ENCODE measurements at regions not wholly inside any gene's neighbourhood (a gene's known extent, or its start where the extent isn't known, plus 50 kb on each side); places are given as distances from the start of the nearest gene placed in this dataset.
"Not testable (repeated sequence)": the region's sequence is repeated elsewhere in the genome, so short reads cannot be mapped to it uniquely, and the experiment has no call there.

GRCh38 chr1:79302380-79302930 lies 295.9 kb upstream of the ADGRL4 start:
- DNase-seq, result no peak

GRCh38 chr1:79295967-79296366 lies 289.4 kb upstream of the ADGRL4 start:
- DNase-seq, result no peak

- no peak for DNase-seq
Observed at GRCh38 chr1:79293611-79294010, 287.1 kb upstream of the ADGRL4 start.

GRCh38 chr1:79290927-79291474 lies 284.5 kb upstream of the ADGRL4 start:
- DNase-seq, result no peak

DNA sequence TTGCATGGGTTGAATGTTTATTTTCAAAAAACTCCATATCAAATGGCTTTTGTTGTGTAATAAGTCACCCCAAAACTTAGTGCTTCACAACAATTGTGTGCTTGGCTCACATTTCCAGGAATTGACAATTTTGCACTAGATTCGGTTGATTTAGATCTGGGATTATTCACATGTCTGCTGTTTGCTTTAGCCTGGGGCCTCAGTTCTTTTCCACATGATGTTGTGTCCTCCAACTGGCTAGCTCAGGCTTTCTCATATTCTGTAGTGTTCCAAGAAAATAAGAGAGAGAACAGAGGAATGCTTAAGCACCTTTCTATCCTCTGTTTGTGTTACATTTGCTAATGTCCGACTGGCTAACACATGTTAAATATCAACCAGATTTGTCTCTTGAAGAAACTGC lies 281.5 kb upstream of the ADGRL4 start:
- no peak for DNase-seq

DNA sequence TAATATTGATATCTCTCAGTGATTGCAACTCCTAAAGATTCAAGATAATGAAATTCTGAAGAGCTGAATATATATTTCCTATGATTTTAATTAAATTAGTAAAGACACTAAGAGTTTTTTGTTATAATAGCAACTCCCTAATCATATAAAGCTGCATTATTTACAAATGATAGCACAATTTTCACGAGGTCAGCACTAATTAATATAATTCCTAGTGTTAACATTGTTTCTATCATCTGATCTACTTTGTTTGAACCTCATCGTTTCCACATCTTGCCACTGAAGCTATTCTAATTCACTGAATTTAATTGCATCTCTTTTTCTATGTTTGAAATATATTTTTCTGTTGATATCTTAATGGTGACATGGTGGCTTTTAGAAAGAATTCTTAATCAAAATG lies 279.1 kb upstream of the ADGRL4 start:
- DNase-seq, result no peak

- DNase-seq, result no peak
Observed at GRCh38 chr1:79283451-79283850, 276.9 kb upstream of the ADGRL4 start.

GRCh38 chr1:79281442-79281841 lies 274.9 kb upstream of the ADGRL4 start:
- DNase-seq, result no peak

GRCh38 chr1:79271759-79272158 lies 265.2 kb upstream of the ADGRL4 start:
- no peak for DNase-seq

- no peak for DNase-seq
Observed at GRCh38 chr1:79264975-79265818, 258.7 kb upstream of the ADGRL4 start.

GRCh38 chr1:79264285-79264684 lies 257.8 kb upstream of the ADGRL4 start:
- DNase-seq, result no peak

DNA sequence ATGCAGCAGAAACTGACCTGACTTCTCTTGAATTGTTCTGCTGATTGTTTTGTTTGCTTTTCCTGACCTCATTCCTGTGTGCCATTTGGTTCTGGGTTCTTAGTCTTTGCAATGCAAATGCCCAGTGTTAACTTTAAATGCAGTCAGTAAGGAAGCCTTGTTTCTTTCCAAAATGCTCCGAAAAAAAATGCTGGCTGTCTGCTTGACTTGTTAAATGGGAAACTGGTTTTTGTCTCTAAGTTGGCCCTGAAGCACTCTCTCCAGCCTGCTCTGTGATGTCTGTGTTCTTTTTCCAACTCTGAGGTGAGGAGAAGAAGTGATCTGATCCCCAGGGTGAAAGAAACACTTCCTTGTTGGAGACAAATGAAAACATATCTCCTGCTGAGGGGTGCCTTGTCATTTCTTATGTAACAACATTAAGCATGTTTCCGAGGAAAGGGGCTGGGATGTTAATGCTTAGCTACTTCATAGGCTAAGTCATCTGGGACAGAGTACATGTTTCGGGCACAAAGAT lies 256.3 kb upstream of the ADGRL4 start:
- no peak for DNase-seq

DNA sequence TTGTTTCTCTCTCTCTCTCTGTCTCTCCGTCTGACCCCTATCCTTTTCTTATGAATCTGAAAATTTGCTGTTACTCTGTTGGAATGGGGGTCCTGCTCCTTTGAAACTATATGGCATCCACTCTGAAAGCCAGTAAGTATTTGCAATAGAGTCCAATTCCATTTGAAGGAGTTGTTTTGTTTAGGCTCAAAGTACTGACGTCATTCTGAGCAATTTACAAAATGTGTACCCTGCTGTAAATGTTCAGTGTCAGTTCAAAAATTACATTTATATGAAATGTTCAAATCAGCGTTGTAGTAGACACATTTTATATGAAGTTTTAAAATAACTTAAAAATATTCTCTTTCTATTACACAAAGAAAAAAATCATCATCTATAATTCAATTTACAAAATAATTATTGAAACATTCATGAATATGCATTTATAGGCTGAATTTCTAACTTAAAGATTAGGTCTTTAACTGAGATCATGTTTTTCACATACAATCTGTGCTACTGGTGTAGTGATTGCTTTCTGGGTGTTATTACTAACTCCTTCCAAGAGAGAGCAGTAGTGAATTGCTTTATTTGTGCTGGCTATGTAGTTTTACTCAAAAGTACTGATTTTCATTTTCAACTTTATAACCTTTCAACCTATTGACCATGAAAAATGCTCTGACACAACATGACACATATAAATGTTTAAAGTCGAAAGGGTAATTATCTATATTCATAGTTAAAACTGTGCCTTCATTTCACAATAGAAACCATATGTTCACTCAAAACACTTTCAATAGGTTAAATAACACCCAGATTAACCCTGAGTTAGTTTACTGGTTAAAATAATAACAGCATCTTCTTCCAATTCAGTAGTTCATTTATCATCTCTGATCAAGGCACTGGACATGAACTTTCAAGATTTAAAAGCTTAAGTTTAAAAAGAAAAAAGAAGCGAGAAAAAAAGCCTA lies 253.1 kb upstream of the ADGRL4 start:
- no peak for DNase-seq

DNA sequence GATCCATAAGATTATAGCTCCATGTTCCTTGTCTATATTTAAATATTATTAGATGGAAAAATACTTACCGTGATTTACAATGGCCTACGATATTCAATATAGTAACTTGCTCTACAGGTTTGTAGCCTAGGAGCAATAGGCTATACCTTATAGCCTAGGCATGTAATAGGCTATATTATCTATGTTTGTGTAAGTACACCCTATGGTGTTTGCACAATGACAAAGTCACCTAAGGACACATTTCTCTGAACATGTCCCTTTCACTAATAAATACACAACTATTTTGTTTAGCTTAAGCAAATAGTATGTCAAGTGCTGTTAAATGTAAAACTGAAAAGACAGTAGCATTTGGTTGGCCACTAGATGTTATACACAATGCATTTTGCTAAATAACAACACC lies 248.9 kb upstream of the ADGRL4 start:
- DNase-seq, result no peak

GRCh38 chr1:79252598-79252997 lies 246.1 kb upstream of the ADGRL4 start:
- no peak for DNase-seq

DNA sequence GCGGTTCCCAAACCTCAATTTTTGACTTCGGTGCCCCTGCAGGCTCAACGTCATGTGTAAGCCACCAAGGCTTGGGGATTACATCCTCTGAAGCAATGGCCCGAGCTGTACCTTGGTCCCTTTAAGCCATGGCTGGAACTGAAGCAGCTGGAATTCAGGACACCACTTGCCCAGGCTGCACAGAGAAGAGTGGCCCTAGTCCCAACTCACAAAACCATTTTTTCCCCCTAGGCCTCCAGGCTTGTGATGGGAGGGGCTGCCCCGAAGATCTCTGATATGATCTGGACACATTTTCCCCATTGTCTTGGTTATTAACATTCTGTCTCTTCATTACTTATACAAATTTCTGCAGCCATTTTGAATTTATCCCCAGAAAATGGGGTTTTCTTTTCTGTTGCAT lies 233.3 kb upstream of the ADGRL4 start:
- DNase-seq, result no peak

- DNase-seq, result no peak
Observed at GRCh38 chr1:79235301-79236002, 228.9 kb upstream of the ADGRL4 start.

DNA sequence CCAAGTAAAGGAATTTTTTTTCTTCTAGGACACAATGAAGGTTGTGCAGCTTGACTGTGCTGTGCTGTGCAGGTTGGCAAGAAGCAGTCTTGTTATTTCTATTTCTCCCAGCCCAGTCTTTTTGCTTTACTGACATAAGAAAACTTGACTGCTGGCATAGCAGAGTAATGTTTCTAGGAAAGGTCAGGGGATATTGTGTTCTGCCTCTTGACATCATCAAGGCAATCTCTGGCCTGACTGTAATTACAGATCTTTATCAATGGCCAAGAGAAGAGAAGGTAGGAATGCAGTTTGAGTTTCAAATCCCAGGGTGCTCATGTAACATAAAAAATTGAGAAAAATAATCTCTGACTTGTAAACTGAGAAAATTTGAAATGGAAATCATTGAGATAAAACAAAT lies 226.3 kb upstream of the ADGRL4 start:
- DNase-seq, result no peak

- DNase-seq, result not testable (repeated sequence)
Observed at GRCh38 chr1:79230751-79231150, 224.2 kb upstream of the ADGRL4 start.

GRCh38 chr1:79226963-79227362 lies 220.4 kb upstream of the ADGRL4 start:
- no peak for DNase-seq

GRCh38 chr1:79224537-79224936 lies 218.0 kb upstream of the ADGRL4 start:
- DNase-seq, result no peak

DNA sequence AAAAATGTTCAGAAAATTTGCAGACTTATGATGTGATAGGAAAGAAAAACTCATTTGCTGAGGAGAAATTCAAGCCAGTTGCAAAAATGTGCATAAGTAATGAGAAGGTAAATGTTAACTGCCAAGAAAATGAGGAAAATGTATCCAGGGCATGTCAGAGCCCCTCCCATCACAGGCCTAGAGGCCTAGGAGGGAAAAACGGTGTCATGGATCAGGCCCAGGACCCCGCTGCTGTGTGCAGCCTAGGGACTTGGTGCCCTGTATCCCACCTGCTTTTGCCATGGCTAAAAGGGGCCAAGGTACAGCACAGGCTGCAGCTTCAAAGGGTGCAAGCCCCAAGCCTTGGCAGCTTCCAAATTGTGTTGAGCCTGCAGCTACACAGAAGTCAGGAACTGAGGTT lies 214.0 kb upstream of the ADGRL4 start:
- no peak for DNase-seq

All from CD4-positive, alpha-beta T cell treated with Interleukin-15 for 1 hour (primary cell).